ENCODE measurements at regions not wholly inside any gene's neighbourhood (a gene's known extent, or its start where the extent isn't known, plus 50 kb on each side); places are given as distances from the start of the nearest gene placed in this dataset.

DNA sequence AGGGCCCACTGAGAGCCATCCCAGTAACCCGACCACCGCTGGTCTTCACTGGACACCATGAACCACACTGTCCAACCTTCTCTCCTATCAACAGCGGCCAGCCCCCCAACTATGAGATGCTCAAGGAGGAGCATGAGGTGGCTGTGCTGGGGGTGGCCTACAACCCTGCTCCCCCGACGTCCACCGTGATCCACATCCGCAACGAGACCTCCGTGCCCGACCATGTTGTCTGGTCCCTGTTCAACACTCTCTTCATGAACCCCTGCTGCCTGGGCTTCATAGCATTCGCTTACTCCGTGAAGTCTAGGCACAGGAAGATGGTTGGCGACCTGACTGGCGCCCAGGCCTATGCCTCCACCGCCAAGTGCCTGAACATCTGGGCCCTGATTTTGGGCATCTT lies 423.8 kb upstream of the EPHA5 start:
- H3K27me3 ChIP-seq = no peaks in the 10 kb centered on the region
- no peak for DNase-seq
- H3K36me3 ChIP-seq = no peaks in the 10 kb centered on the region
- H3K4me1 ChIP-seq = no peaks in the 10 kb centered on the region
- H3K9me3 ChIP-seq = peaks cover 0 to 6% (median 0%) of the 10 kb centered on the region in 4 donors
- intact Hi-C loops (cut with DNase I; ENCODE audit: low total_unique reads) = no loop called here
- 94 to 97% (median 97%) methylated on average over 15 of the region's 15 CpGs for WGBS, 5 donors
- H3K27ac ChIP-seq = no peak overlapping the region
- TF ChIP-seq, protein P1, sequence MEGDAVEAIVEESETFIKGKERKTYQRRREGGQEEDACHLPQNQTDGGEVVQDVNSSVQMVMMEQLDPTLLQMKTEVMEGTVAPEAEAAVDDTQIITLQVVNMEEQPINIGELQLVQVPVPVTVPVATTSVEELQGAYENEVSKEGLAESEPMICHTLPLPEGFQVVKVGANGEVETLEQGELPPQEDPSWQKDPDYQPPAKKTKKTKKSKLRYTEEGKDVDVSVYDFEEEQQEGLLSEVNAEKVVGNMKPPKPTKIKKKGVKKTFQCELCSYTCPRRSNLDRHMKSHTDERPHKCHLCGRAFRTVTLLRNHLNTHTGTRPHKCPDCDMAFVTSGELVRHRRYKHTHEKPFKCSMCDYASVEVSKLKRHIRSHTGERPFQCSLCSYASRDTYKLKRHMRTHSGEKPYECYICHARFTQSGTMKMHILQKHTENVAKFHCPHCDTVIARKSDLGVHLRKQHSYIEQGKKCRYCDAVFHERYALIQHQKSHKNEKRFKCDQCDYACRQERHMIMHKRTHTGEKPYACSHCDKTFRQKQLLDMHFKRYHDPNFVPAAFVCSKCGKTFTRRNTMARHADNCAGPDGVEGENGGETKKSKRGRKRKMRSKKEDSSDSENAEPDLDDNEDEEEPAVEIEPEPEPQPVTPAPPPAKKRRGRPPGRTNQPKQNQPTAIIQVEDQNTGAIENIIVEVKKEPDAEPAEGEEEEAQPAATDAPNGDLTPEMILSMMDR (IDR thresholded peaks at IDR 0.05) = no peak
- no peak for TF ChIP-seq EP300 (IDR thresholded peaks at IDR 0.05)
- TF ChIP-seq POLR2A (IDR thresholded peaks at IDR 0.05) = no peak
- no peak for TF ChIP-seq POLR2AphosphoS5 (IDR thresholded peaks at IDR 0.05)
- H3K4me3 ChIP-seq = no peak overlapping the region

DNA sequence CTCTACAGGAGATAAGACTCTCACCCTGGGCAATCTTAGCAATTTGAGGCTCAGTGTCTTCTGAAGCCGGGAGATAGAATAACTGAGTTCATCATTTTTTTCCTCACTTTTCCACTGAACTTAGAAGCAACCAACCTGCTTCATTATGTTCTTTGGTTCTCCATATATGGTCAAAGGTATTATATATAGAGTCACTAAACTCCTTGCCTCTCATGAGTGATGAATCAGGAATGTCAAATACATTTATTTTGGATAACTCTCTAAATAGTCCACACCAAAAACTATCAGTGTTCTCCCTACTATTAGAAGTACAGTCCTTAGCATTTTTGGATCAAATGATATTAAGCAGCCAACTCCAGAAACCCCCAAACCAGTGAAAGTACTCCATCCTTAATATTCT lies 421.5 kb upstream of the EPHA5 start:
- TF ChIP-seq, protein P1 (IDR thresholded peaks at IDR 0.05) = no peak
- TF ChIP-seq POLR2AphosphoS5 (IDR thresholded peaks at IDR 0.05) (no peak), POLR2A (IDR thresholded peaks at IDR 0.05) (no peak), EP300 (IDR thresholded peaks at IDR 0.05) (no peak)
- Histone ChIP-seq H3K36me3 (no peaks in the 10 kb centered on the region), H3K27ac (no peak overlapping the region), H3K27me3 (no peaks in the 10 kb centered on the region), H3K9me3 (peaks cover 0 to 18% (median 1%) of the 10 kb centered on the region in 4 donors), H3K4me1 (no peaks in the 10 kb centered on the region), H3K4me3 (no peak overlapping the region)
- 73 to 93% (median 78%) methylated on average over 1 of the region's 1 CpG for WGBS, 5 donors
- intact Hi-C loops (cut with DNase I; ENCODE audit: low total_unique reads) = no loop called here
- DNase-seq = no peak

DNA sequence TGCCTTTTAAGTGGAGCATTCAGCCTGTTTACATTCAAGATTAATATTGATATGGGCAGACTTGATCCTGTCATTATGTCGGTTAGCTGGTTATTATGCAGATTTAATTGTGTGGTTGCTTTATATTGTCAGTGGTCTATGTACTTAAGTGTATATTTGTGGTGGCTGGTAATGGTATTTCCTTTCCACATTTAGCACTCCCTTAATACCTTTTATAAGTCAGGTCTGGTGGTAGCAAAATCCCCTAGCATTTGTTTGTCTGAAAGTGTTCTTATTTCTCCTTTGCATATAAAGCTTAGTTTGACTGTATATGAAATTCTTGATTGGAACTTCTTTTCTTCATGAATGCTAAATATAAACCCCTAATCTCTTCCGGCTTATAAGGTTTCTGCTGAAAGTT lies 403.7 kb upstream of the EPHA5 start:
- intact Hi-C loops (cut with DNase I; ENCODE audit: low total_unique reads) = no loop called here
- H3K4me1 ChIP-seq = no peaks in the 10 kb centered on the region
- no peak overlapping the region for H3K27ac ChIP-seq

DNA sequence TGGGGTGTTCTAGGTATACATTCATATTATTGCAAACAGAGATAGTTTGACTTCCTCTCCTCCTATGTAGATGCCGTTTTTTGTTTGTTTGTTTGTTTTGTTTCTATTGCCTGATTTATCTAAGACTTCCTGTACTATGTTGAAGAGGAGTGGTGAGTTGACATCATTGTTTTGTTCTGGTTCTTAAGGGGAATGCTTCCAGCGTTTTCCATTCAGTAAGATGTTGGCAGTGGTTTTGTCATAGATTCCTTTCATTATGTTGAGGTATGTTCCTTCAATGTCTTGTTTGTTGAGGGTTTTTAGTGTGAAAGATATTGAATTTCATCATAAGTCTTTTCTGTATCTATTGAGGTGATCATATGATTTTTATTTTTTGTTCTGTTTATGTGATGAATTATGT lies 401.6 kb upstream of the EPHA5 start:
- intact Hi-C loops (cut with DNase I; ENCODE audit: low total_unique reads) = no loop called here
- no peak for DNase-seq
- WGBS, 5 donors = 46 to 69% (median 63%) methylated on average over 2 of the region's 2 CpGs

More for the DNA sequence above, 403.7 kb upstream of the EPHA5 start:
- TF ChIP-seq, protein P1 (IDR thresholded peaks at IDR 0.05) = no peak
- TF ChIP-seq EP300 (IDR thresholded peaks at IDR 0.05) (no peak), POLR2A (IDR thresholded peaks at IDR 0.05) (no peak), POLR2AphosphoS5 (IDR thresholded peaks at IDR 0.05) (no peak)
- no peak overlapping the region for H3K4me3 ChIP-seq
- peaks cover 0 to 7% (median 3%) of the 10 kb centered on the region in 4 donors for H3K9me3 ChIP-seq
- H3K36me3 ChIP-seq = no peaks in the 10 kb centered on the region
- H3K27me3 ChIP-seq = no peaks in the 10 kb centered on the region
- WGBS, 5 donors = 59 to 76% (median 69%) methylated on average over 2 of the region's 2 CpGs
- DNase-seq = no peak

More for the DNA sequence above, 401.6 kb upstream of the EPHA5 start:
- Histone ChIP-seq H3K9me3 (peaks cover 0 to 7% (median 3%) of the 10 kb centered on the region in 4 donors), H3K27ac (no peak overlapping the region), H3K27me3 (no peaks in the 10 kb centered on the region), H3K4me3 (no peak overlapping the region), H3K4me1 (no peaks in the 10 kb centered on the region), H3K36me3 (no peaks in the 10 kb centered on the region)
- TF ChIP-seq POLR2A (IDR thresholded peaks at IDR 0.05) = no peak
- TF ChIP-seq POLR2AphosphoS5 (IDR thresholded peaks at IDR 0.05) = no peak
- no peak for TF ChIP-seq EP300 (IDR thresholded peaks at IDR 0.05)
- TF ChIP-seq, protein P1 (IDR thresholded peaks at IDR 0.05) = no peak
